ENCODE measurements at regions not wholly inside any gene's neighbourhood (a gene's known extent, or its start where the extent isn't known, plus 50 kb on each side); places are given as distances from the start of the nearest gene placed in this dataset.

DNA sequence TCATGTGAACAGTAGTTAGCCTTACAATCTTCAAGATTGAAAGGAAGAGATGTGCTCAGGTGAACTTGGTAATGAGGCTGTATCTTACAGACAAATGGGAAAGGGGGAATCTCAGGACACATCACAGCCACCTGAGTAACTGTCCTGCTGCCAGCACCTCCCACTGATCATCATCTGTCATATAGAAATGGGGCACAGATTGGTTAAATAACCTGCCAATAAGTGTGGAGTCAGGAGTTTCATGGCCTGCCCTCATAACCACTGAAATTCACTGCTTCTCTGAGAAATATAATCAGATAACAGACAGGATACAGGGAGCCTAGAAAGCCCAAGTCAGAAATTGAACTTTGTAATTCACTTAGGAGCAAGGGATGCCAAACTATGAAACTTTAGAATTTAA, 64.9 kb upstream of the TAS2R16 start:
- no peak for DNase-seq (ENCODE audit: low read depth, low spot score)

DNA sequence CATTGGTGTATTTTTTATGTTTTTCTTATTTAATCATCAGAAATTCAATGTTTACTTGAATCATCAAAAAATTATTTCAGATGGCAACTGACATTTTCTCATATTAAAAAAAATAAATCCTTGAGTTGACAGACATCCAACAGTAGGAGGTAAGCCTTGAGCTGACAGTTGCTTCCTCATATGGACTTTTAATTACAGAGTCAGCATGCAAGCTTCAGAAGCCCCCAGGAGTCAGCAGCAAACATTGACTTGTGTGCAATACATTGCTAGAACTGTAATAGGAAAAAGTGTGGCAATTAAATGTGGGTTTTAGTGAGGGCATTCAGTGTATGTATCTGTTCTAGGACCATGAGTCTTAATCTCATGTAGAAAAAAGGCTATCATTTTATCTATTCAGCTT, 62.4 kb upstream of the TAS2R16 start:
- DNase-seq (ENCODE audit: low read depth, low spot score): no peak
- in situ Hi-C loops (cut with HindIII; ENCODE audit: low pct_unique_long_range_greater_than_20kb, low sequenced_read_pairs): no loop called here

More for the DNA sequence above, 64.9 kb upstream of the TAS2R16 start:
- in situ Hi-C loops (cut with HindIII; ENCODE audit: low pct_unique_long_range_greater_than_20kb, low sequenced_read_pairs): no loop called here

DNA sequence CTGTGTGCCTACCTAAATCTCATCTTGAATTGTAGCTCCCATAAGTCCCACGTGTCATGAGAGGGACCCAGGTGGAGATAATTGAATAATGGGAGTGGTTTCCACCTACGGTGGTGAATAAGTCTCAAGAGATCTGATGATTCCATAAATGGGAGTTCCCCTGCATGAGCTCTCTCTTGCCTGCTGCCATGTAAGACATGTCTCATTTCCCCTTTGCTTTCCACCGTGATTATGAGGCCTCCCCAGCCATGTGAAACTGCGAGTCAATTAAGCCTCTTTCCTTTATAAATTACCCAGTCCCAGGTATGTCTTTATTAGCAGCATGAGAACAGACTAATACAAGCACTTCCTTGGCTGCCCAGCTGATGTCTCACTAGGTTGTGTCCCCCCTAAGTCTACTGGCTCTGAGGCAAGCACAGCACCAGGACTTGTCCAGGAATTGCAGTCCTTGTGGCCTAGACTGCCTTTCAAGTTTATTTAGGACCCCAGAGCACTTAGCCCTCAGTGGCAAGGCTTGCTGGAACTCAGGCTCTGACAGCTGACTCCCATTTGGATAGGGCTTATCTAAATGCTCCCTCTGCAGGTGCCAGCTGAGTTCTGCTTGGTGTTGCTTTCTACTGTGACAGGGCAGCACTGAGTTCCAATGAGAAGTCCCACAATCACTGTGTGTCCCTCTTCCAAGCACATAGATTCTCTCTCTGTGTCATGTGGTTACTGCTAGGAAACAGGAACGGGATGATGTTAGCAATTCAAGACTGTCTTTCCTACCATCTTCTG, 59.0 kb upstream of the TAS2R16 start:
- DNase-seq (ENCODE audit: low read depth, low spot score): peak; percentile 65
- in situ Hi-C loops (cut with HindIII; ENCODE audit: low pct_unique_long_range_greater_than_20kb, low sequenced_read_pairs): no loop called here

DNA sequence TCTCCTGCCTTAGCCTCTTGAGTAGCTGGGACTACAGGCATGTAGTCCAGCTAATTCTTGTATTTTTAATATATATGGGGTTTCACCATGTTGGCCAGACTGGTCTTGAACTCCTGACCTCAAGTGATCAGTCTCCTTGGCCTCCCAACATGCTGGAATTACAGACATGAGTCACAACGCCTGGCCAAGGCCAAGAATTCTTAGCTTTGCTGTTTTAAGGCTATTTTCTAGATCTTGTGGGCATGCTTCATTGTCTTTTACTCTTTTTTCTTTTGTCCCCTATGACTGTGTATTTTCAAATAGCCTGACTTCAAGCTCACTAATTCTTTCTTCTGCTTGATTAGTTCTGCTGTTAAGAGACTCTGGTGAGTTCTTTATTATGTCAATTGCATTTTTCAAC, 56.4 kb upstream of the TAS2R16 start:
- no peak for DNase-seq (ENCODE audit: low read depth, low spot score)
- in situ Hi-C loops (cut with HindIII; ENCODE audit: low pct_unique_long_range_greater_than_20kb, low sequenced_read_pairs): no loop called here

DNA sequence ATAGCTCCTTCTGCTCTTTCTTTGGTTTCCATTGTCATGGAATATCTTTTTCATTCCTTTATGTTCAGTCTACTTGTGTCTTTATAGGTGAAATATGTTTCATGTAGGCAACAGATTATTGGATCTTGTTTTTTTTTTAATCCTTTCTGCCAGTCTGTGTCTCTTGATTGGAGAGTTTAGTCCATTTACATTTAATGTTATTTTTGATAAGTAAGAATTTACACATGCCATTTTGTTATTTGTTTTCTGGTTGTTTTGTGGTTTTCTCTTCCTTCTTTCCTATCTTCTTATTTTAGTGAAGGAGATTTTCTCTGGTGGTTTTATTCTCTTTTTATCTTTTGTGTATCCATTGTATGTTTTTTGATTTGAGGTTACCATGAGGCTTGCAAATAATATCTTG, 52.5 kb upstream of the TAS2R16 start:
- in situ Hi-C loops (cut with HindIII; ENCODE audit: low pct_unique_long_range_greater_than_20kb, low sequenced_read_pairs): no loop called here

More for the DNA sequence above, 52.5 kb upstream of the TAS2R16 start:
- DNase-seq (ENCODE audit: low read depth, low spot score): no peak
